ENCODE measurements at regions not wholly inside any gene's neighbourhood (a gene's known extent, or its start where the extent isn't known, plus 50 kb on each side); places are given as distances from the start of the nearest gene placed in this dataset.
A peak's percentile ranks its signal among the peaks of the same experiment; 100 is the strongest.
"Not testable (repeated sequence)": the region's sequence is repeated elsewhere in the genome, so short reads cannot be mapped to it uniquely, and the experiment has no call there.

DNA sequence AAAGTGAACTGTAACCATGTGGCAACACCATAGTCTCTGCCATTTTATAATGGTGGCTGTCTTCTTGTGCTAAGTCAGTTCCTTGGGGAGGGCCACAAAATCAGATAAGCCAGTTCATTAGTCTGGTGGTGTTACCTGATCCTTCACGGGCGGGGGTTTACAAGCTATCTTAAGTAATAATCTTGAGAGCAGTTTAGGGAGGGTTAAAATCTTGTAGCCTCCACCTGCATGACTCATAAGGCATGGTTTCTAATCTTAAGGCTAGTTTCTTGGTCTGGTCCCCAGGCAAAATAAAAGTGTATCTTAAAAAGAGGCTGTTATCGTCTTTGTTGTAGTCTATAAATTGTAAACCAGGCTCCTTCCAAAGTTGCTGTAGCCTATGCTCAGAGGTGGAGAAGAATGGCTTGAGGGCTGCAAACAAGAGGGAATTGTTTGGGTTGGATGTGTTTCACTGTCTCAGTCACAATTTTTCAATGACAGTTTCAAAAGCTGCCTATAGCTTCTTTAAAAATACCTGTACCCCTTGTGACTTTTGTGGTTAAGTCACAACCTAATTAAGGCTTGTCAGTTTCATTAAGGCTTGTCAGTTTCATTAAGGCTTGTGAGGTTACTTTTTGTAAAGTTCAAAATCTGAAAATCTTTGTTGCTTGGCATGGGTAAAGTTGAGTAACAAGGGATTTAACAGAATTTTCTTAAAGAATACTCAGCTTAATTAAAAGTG is 135.7 kb downstream of the RPS4Y2 start:
- Mint-ChIP-seq H3K4me3 (no peak overlapping the region), H3K4me1 (peaks cover 4% of the 10 kb centered on the region), H3K36me3 (ENCODE audit: low read depth) (peaks cover 4% of the 10 kb centered on the region), H3K9me3 (no peaks in the 10 kb centered on the region), H3K27me3 (no peaks in the 10 kb centered on the region), H3K27ac (peak overlapping the region; percentile 41)
- DNase-seq = no peak
- intact Hi-C loops (cut with micrococcal nuclease) = no loop called here

DNA sequence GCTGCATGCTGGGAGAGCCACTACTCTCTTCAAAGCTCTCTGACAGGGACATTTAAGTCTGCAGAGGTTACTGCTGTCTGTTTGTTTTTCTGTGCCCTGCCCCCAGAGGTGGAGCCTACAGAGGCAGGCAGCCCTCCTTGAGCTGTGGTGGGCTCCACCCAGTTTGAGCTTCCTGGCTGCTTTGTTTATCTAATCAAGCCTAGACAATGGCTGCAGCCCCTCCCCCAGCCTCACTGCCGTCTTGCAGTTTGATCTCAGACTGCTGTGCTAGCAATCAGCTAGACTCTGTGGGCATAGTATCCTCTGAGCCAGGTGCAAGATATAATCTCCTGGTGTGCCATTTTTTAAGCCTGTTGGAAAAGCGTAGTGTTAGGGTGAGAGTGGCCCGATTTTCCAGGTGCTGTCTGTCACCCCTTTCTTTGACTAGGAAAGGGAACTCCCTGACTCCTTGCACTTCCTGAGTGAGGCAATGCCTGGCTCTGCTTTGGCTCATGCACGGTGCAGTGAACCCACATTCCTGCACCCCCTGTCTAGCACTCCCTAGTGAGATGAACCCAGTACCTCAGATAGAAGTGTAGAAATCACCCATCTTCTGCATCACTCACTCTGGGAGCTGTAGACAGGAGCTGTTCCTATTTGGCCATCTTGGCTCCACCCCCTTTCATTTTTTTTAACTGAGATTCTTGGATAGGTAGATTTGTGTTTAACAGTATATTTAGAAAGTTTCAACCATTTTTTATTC is 169.6 kb downstream of the RPS4Y2 start:
- Mint-ChIP-seq H3K9me3 (peaks cover 18% of the 10 kb centered on the region), H3K4me3 (peak overlapping the region; percentile 62), H3K36me3 (ENCODE audit: low read depth) (peaks cover 28% of the 10 kb centered on the region), H3K27ac (peak overlapping the region; percentile 34)
- H3K27me3 Mint-ChIP-seq; intact Hi-C loops (cut with micrococcal nuclease); H3K4me1 Mint-ChIP-seq: not testable (repeated sequence)
- DNase-seq = peak; percentile 85

DNA sequence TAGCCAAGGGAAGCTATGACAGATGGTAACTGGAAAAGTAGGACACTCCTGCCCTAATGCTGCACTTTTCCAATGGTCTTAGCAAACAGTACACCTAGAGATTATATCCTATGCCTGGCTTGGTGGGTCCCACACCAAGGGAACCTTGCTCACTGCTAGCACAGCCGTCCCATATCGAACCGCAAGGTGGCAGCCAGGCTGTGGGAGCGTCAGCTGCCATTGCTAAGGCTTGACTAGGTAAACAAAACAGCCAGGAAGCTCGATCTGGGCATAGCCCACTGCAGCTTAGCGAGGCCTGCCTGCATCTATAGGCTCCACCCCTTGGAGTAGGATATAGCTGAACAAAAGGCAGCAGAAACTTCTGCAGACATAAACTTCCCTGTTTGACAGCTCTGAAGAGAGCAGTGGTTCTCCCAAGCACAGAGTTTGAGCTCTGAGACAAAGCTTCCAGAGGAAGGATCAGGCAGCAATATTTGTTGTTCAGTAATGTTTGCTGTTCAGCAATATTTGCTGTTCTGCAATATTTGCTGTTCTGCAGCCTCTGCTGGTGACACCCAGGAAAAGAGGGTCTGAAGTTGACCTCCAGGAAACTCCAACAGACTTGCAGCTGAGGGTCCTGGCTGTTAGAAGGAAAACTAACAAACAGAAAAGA is 173.9 kb downstream of the RPS4Y2 start:
- intact Hi-C loops (cut with micrococcal nuclease) = no loop called here
- Mint-ChIP-seq H3K9me3 (peaks cover 20% of the 10 kb centered on the region), H3K27me3 (peaks cover 4% of the 10 kb centered on the region), H3K27ac (no peak overlapping the region), H3K4me1 (no peaks in the 10 kb centered on the region), H3K4me3 (no peak overlapping the region), H3K36me3 (ENCODE audit: low read depth) (peaks cover 11% of the 10 kb centered on the region)
- no peak for DNase-seq

DNA sequence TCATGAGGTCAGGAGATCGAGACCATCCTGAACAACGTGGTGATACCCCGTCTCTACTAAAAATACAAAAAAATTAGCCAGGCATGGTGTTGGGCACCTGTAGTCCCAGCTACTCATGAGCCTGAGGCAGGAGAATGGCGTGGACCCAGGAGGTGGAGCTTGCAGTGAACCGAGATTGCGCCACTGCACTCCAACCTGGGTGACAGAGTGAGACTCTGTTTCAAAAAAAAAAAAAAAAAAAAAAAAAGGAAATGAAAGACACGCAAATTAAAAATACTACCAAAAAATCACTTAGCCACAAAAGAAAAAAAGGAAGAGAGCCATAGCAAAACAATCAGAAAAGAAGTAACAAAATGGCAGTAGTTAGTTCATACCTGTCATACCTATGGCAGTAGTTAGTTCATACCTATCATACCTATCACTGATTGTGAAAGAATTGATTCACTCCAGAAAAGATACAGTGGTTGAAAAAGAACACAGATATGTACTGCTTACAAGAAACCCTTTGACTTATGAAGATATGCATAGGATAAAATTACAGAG is 180.9 kb downstream of the RPS4Y2 start:
- intact Hi-C loops (cut with micrococcal nuclease); H3K27ac Mint-ChIP-seq; H3K27me3 Mint-ChIP-seq; H3K4me3 Mint-ChIP-seq; H3K4me1 Mint-ChIP-seq; DNase-seq: not testable (repeated sequence)
- Mint-ChIP-seq H3K36me3 (ENCODE audit: low read depth) (peaks cover 12% of the 10 kb centered on the region), H3K9me3 (peaks cover 29% of the 10 kb centered on the region)

DNA sequence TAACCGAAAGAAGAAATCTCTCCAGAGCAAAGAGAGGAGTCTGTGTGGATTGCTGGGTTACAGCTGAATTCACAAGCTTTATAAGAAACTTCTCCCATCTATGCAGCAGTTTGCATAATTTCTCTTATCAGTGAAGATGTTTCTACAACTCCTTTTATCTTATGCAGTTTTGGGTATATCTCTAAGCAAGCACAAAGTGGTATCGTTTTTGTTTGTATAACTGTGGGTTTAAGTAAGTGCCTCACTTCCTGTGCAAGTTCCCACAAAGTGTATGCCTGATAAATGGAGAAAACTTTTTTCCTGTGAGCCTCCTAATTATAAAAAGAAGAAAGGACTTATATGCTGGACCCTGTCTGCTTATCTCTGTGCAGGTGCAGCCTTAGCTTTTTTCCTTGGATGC is 205.6 kb downstream of the RPS4Y2 start:
- peak; percentile 54 for DNase-seq
- Mint-ChIP-seq H3K27me3 (no peaks in the 10 kb centered on the region), H3K4me3 (peak overlapping the region; percentile 55), H3K4me1 (peaks cover 27% of the 10 kb centered on the region), H3K36me3 (ENCODE audit: low read depth) (peaks cover 7% of the 10 kb centered on the region), H3K9me3 (peaks cover 13% of the 10 kb centered on the region), H3K27ac (no peak overlapping the region)
- intact Hi-C loops (cut with micrococcal nuclease) = loop anchor here (10.0 kb wide), 1 partner anchor 133 kb away; no protein-coding TSS in a partner anchor

DNA sequence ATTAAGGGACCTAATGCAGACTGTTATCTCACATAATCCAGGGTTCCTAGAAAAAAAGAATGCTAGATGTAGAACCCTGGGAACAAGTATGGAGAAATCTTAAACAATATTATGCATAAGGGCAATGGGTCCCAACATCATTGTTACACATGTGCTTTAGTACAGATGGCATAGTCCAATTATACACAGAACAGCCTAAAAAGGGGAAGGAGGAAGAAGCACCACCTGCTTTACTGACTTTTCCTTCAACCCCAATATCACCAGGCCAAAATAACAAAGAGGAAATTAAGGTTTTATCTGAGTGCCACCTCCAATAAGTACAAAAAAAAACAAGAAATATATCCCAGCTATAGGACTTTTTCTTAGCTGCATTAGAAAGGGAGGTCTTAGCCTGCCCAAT is 211.9 kb downstream of the RPS4Y2 start:
- Mint-ChIP-seq H3K27me3 (no peaks in the 10 kb centered on the region), H3K4me1 (peaks cover 9% of the 10 kb centered on the region), H3K27ac (no peak overlapping the region), H3K36me3 (ENCODE audit: low read depth) (peaks cover 7% of the 10 kb centered on the region), H3K4me3 (no peak overlapping the region), H3K9me3 (peaks cover 13% of the 10 kb centered on the region)
- intact Hi-C loops (cut with micrococcal nuclease) = loop anchor here (10.0 kb wide), 1 partner anchor 127 kb away; no protein-coding TSS in a partner anchor
- no peak for DNase-seq

DNA sequence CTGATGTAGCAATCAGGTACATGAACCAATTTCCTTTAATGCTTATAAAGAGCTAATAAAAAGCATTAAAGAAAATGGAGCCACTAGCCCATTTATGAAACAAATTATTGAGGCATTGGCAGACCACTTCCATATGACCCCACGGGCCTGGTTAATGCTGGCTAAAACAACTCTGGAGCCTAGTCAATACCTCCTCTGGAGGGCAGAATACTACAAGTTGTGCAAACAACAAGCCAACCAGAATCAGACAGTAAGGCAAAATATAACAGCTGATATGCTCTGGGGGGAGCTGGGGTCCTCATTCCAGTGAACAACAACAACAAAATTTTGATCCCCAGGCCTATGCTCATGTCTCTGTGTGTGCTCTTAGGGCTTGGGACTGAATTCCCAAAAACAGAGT is 212.3 kb downstream of the RPS4Y2 start:
- intact Hi-C loops (cut with micrococcal nuclease) = loop anchor here (10.0 kb wide), 1 partner anchor 127 kb away; no protein-coding TSS in a partner anchor
- no peaks in the 10 kb centered on the region for H3K27me3 Mint-ChIP-seq
- H3K4me1 Mint-ChIP-seq = peaks cover 7% of the 10 kb centered on the region
- H3K9me3 Mint-ChIP-seq = peaks cover 13% of the 10 kb centered on the region
- peak; percentile 59 for DNase-seq
- H3K27ac Mint-ChIP-seq = no peak overlapping the region
- H3K36me3 Mint-ChIP-seq (ENCODE audit: low read depth) = peaks cover 7% of the 10 kb centered on the region
- no peak overlapping the region for H3K4me3 Mint-ChIP-seq

DNA sequence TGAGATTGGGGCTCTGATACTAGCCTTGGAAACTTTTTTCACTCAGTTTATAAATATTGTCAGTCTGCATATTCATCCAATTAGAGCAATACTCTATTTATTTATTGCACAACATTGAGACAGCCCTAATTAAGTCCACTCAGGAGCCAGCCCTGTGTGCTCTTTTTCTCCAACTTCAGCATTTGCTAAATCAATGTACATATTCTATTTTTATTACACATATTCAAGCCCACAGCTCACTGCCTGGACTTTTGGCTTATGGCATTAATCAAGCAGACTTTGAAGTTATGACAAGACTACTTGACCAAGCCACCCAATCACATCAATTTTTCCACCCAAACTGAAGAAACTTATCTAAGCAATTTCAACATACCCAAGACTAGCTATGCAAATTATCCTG is 215.5 kb downstream of the RPS4Y2 start:
- H3K9me3 Mint-ChIP-seq = no peaks in the 10 kb centered on the region
- no peak overlapping the region for H3K4me3 Mint-ChIP-seq
- H3K36me3 Mint-ChIP-seq (ENCODE audit: low read depth) = no peaks in the 10 kb centered on the region
- H3K27ac Mint-ChIP-seq = no peak overlapping the region
- no peaks in the 10 kb centered on the region for H3K27me3 Mint-ChIP-seq
- peaks cover 7% of the 10 kb centered on the region for H3K4me1 Mint-ChIP-seq
- intact Hi-C loops (cut with micrococcal nuclease) = no loop called here
- DNase-seq = no peak

DNA sequence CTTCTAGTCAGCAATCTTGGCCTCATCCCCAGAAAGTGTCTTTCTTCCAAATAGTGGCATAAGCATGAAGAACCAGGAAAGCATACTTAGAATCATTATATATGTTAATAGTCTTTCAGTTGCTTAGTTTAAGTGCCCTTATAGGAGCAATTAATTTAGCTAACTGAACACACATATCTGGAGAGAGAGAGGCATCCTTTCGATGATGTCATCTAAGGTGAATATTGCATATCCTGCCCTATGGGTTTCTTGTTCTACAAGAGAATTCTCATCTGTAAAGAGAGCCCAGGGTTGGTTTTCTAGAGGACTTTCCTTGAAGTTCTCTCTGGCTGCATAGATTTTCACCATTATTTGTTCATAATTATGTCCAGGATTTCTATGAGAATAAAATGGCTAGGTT is 230.1 kb downstream of the RPS4Y2 start:
- intact Hi-C loops (cut with micrococcal nuclease) = no loop called here
- Mint-ChIP-seq H3K27me3 (no peaks in the 10 kb centered on the region), H3K4me1 (peaks cover 11% of the 10 kb centered on the region), H3K4me3 (no peak overlapping the region), H3K36me3 (ENCODE audit: low read depth) (peaks cover 2% of the 10 kb centered on the region), H3K9me3 (peaks cover 4% of the 10 kb centered on the region), H3K27ac (no peak overlapping the region)
- DNase-seq = no peak

DNA sequence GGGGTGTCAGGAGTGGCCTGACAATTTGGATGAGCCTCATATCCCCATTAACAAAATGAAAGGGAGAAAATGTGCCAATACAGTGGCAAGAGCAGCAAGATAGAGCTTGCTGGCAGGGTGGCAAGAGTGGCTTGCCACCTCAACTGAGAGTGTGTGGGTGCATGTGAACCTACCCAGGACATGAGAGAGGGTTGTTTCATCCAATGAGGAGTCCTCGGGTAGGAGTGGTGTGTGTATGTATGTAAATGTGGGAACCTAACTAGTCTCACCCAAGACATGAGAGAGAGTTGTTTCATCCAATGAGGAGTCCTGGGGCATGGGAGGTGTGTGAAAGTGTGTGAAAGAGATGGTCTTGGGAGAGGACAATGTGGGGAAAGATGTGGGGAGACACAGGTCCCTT is 234.2 kb downstream of the RPS4Y2 start:
- Mint-ChIP-seq H3K4me1 (peaks cover 17% of the 10 kb centered on the region), H3K4me3 (peak overlapping the region; percentile 8), H3K27me3 (no peaks in the 10 kb centered on the region), H3K9me3 (no peaks in the 10 kb centered on the region), H3K36me3 (ENCODE audit: low read depth) (peaks cover 2% of the 10 kb centered on the region), H3K27ac (peak overlapping the region; percentile 1)
- intact Hi-C loops (cut with micrococcal nuclease) = loop anchor here (10.0 kb wide), 3 partner anchors 115 to 255 kb away; no protein-coding TSS in a partner anchor
- no peak for DNase-seq

DNA sequence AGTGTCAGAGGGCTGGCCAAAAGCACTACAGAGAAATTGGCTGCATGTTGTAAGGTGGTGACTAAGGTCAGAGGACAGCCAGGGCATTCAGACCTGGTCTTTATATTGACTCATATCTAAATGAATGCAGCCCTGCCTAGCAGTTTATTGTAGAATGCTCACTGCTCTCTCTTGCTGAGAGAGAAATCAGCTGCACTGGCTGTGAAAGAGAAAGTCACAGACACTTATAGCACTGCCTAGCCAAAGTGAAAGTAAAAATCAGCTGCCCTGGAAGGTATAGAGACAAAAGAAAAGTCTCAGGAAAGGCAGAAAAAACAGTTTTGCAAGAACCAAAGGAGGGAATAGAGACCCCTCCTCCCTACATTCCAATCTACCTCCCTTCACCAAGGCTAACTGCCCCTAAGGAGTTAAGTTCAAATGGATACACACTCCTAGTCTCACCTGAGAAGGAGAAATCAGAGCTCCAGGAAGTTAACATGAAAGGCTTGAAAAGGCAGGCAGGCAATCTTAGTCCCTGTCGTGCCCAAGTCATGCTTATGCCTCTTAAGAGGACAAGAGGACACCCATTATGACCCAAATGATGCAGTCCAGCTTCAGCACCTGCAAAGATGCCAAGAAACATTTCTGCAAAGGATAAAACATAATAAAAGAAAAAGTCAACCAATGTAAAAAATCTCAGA is 235.1 kb downstream of the RPS4Y2 start:
- intact Hi-C loops (cut with micrococcal nuclease) = loop anchor here (10.0 kb wide), 3 partner anchors 114 to 254 kb away; no protein-coding TSS in a partner anchor
- Mint-ChIP-seq H3K27me3 (no peaks in the 10 kb centered on the region), H3K4me3 (peak overlapping the region; percentile 58), H3K4me1 (peaks cover 18% of the 10 kb centered on the region), H3K27ac (peak overlapping the region; percentile 25), H3K36me3 (ENCODE audit: low read depth) (peaks cover 2% of the 10 kb centered on the region), H3K9me3 (no peaks in the 10 kb centered on the region)
- peak; percentile 73 for DNase-seq

DNA sequence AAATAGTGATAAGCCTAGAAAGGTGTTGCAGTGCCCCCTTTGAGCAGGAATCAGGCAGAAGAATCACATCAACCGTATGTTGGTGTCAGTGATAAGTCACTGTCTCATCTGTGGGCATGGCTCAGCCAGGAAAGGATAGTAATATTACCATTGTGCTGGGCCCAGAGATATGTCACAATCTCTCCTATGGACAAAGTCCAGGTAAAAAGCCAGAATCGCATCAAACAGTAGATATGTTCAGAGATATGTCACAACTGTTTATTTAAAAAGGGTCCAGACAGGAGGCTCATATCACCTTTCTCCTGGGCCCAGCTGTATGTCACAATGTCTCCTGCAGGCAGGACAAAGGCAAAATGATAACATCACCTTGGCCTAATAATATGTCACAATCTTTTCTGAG is 241.4 kb downstream of the RPS4Y2 start:
- peak overlapping the region; percentile 26 for H3K4me3 Mint-ChIP-seq
- H3K27ac Mint-ChIP-seq = peak overlapping the region; percentile 85
- intact Hi-C loops (cut with micrococcal nuclease) = loop anchor here (10.0 kb wide), 3 partner anchors 107 to 247 kb away; no protein-coding TSS in a partner anchor
- H3K36me3 Mint-ChIP-seq (ENCODE audit: low read depth) = peaks cover 1% of the 10 kb centered on the region
- H3K4me1 Mint-ChIP-seq = peaks cover 19% of the 10 kb centered on the region
- H3K9me3 Mint-ChIP-seq = no peaks in the 10 kb centered on the region
- no peaks in the 10 kb centered on the region for H3K27me3 Mint-ChIP-seq
- no peak for DNase-seq

DNA sequence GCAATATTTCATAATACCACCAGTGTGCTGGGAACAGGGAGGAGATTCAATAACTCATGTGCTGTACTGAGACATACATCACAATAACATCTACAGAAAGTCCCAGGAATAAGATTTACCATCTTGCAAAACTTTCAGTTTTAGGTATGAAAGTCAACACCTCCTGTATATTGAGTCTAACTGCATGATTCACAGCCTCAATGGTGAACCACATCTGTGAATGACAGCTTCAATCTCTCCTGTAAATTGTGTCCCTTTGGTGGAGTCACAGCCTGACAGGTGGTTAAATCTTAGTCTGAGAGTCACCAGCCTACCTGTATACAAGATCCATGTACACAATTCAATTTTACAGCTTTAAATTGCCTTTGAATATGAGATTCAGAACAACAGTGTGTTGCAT is 242.1 kb downstream of the RPS4Y2 start:
- H3K27ac Mint-ChIP-seq = peak overlapping the region; percentile 85
- H3K9me3 Mint-ChIP-seq = no peaks in the 10 kb centered on the region
- H3K4me1 Mint-ChIP-seq = peaks cover 25% of the 10 kb centered on the region
- intact Hi-C loops (cut with micrococcal nuclease) = loop anchor here (1.0 to 10.0 kb wide), 6 partner anchors 36 to 423 kb away; partner anchors contain the start of gene EIF1AY
- peaks cover 1% of the 10 kb centered on the region for H3K36me3 Mint-ChIP-seq (ENCODE audit: low read depth)
- H3K4me3 Mint-ChIP-seq = peak overlapping the region; percentile 26
- H3K27me3 Mint-ChIP-seq = no peaks in the 10 kb centered on the region
- DNase-seq = peak; percentile 69

Data from activated CD4-positive, alpha-beta T cell treated with anti-CD3 and anti-CD28 coated beads, Interleukin-2, amount 10 ng/mL, durations not matched to agents 24 days and 14 days (primary cell).